NCI-H2029 (cell line): ENCODE measurements at regions not wholly inside any gene's neighbourhood (a gene's known extent, or its start where the extent isn't known, plus 50 kb on each side); places are given as distances from the start of the nearest gene placed in this dataset.
A peak's percentile ranks its signal among the peaks of the same experiment; 100 is the strongest.
"Not testable (repeated sequence)": the region's sequence is repeated elsewhere in the genome, so short reads cannot be mapped to it uniquely, and the experiment has no call there.

Source experiments
- DNase-seq: peaks from one replicate; lab custom pipeline; 2025; lab: John Stamatoyannopoulos, UW

DNA sequence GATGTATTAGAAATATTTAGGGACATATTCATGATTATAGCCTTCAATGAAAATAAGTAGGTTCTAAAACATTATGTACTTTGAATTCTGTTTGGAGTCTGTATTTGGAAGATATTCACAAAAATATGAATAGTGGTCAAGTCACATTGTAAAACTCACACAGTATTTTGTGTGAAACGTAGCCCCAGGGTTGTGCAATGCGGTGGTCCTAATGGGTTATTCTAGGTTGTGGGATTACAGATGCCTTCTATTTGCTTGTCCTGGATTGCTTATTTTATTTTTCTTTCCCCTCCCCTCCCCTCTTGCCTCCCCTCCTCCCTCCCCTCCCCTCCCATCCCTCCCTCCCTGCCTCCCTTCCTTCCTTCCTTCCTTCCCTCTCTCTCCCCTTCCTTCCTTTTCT lies 93.7 kb upstream of the THUMPD2 start:
- DNase-seq, result no peak

GRCh38 chr2:39871291-39871761 lies 92.3 kb upstream of the THUMPD2 start:
- DNase-seq, result no peak

DNA sequence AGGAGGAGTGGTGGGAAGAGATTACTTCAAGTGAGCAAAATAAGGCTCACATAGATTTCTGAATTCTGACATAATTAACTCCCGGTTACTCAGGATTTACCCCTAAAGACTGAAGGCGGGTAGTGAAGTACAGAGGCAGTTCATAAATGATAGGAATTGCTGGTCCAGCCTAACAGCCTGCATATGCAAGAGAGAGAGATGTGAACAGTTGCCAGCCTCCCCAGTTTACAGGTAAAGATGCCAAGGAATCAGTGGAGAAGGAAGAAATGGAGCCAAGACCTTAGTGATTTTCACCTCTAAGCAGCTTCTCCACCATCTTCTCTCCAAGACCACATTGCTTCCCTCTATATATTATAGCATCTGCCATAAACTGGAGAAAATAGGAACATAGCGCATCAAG lies 91.8 kb upstream of the THUMPD2 start:
- DNase-seq, result no peak

DNA sequence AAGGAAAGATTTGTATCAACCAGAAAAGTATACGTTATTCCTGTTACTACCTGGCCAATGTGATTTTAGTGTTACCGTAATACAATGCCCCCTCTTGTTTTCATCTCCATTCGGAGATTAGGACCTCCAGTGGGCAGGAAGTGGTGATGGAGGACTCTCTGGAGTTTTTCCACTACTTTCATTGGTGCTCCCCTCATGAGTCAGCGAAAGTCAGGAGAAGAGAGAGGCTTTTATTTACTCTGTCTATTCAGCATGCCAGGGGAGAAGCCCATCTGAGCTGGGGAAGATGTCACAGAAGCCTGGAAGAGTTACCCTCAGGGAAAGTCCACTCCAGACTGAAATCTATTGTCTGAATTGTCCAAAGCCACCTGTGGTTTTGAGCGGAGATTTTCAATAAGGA lies 88.2 kb upstream of the THUMPD2 start:
- DNase-seq, result no peak

DNA sequence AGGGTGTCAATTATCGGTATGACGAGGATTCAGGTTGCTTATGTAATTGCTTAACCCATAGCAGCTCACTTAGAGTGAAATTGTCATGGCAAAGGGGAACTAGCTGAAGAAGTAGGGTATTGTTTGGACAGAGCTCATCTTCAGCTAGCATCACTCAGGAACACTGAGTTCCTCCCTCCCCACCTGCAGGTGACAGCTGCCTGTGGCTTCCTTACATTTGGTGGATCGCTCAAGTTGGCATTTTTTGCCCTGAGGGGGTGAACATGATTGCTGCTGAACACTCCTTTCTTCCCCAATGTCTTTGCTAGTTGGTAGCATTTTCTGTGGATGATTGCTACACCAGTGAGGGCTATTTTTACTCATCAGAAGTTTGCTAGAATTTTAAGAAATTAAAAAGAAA lies 86.7 kb upstream of the THUMPD2 start:
- no peak for DNase-seq

GRCh38 chr2:39863672-39864071 lies 84.6 kb upstream of the THUMPD2 start:
- DNase-seq, result not testable (repeated sequence)

DNA sequence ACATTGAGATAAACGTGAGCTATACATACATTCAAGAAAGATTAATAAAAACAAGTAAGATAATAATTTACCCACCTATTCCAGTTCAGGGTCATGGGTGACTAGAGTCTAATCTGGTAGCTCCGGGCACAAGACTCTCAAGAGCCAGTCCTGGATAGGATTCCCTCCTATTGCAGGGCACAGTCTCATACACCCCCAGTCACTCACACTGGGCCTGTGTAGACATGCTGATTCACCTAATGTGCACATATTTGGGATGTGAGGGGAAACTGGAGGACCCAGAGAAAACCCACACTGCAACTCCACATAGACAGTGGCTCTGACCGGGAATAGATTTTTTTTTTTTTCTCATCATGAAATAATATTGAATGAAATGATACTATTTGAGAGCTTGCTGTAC lies 81.5 kb upstream of the THUMPD2 start:
- DNase-seq, result no peak

DNA sequence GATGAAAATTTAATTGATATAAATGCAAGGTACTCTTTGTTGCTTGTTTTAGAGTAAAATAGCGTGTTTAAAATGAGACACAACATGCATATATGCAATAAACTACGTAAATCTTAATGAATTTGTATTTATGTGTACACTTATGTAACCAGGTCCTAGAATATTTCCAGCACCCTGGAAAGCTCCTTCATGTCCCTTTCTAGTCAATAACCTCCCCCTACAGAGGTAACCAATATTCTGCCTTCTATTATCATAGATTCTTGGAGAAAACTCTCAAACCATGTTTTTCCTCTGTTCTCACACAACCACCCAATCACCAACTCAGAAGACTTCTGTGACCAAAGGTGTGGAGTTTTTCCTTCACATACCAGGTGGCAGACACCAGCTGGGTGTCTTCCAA lies 79.6 kb upstream of the THUMPD2 start:
- no peak for DNase-seq

GRCh38 chr2:39855856-39856255 lies 76.8 kb upstream of the THUMPD2 start:
- no peak for DNase-seq

DNA sequence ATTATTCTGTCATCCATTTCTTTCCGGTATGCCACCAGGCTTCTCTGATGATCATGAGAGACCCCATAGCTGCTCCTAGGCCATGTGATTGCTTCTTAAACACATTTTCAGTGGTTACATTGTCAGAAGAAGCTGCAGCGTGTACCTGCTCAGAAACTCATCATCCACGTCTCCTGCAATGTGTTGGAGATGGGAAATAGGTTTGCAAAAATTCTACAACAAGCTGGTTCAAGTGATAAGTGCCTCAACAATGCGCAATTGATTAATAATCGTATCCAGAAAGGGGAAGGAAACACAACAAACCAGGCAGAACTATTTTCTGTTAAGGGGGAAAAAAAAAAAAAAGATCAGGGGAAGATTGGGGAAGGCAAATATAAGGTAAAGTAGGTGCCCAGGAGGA lies 75.7 kb upstream of the THUMPD2 start:
- no peak for DNase-seq

- DNase-seq, result no peak
Measured at GRCh38 chr2:39852831-39853230, 73.8 kb upstream of the THUMPD2 start.

DNA sequence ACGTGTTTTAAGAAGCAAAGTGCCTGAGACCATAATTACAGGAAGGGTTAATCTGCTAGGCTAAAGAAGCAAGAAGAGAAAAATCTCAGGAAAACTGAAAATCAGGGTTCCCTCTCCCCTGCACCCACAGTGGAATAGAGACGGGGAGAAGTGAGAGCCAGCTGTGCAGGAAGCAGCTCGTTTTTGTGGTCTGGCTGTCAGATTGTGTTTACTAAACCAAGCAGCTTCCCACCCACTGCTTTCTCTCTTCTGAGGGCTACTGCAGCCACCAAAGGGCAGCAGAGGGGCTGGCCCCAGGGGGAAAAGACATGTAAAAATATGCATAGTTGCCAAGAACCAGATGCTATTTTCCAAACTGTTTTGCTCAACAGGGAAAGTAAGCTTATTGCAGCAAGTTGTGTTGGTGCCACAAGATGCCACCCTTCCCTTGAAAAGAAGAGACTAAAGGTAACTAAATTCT lies 72.6 kb upstream of the THUMPD2 start:
- DNase-seq, result no peak

DNA sequence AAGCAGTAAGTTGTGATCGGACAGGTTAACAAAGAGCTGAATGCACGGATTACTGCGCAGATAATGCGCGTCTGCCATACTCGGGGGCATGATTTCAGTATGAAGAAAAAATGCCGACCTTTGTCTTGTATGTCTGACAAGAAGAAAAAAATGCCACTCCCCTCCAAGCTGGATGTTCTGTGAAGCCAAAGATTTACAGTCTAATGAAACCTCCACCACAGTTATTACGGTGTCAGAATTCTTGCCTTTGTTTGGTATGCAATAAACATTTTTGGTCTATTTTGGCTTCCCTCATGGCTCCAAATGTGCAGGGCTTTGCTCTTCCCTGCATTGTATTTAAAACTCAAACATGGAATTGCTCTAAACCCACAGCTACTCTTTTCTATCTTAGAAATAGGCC lies 72.2 kb upstream of the THUMPD2 start:
- no peak for DNase-seq

- DNase-seq, result no peak
Measured at GRCh38 chr2:39849982-39850526, 71.0 kb upstream of the THUMPD2 start.

GRCh38 chr2:39849064-39849463 lies 70.0 kb upstream of the THUMPD2 start:
- DNase-seq, result no peak

GRCh38 chr2:39845460-39846146 lies 66.5 kb upstream of the THUMPD2 start:
- DNase-seq, result no peak

- DNase-seq, result no peak
Measured at GRCh38 chr2:39839261-39839848, 60.3 kb upstream of the THUMPD2 start.

DNA sequence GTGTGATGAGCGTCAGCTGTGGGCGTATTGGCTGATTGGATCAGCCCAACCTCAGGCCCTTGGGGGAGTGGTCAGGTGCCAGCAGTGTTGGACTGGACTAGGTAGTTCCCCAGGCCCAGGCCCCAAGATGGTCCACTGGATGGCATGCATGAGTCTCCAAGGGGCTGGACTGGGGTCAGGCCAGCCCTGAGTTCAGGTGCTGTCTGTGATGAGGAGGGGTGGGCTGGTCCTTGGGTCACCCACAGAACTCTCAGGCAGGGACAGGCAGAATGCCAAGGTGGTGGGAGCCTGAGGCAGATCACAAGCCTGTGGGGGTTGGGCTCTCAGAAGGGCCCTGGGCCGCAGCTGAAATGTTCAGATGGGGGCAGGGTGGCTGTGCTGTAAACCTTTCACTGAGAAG lies 59.5 kb upstream of the THUMPD2 start:
- DNase-seq, result no peak

GRCh38 chr2:39837856-39838453 lies 58.9 kb upstream of the THUMPD2 start:
- DNase-seq, result peak; percentile 50

GRCh38 chr2:39836638-39837037 lies 57.6 kb upstream of the THUMPD2 start:
- no peak for DNase-seq

GRCh38 chr2:39834426-39834825 lies 55.4 kb upstream of the THUMPD2 start:
- no peak for DNase-seq

GRCh38 chr2:39830610-39831009 lies 51.6 kb upstream of the THUMPD2 start:
- DNase-seq, result not testable (repeated sequence)
